COLO668 (cell line): ENCODE measurements at regions not wholly inside any gene's neighbourhood (a gene's known extent, or its start where the extent isn't known, plus 50 kb on each side); places are given as distances from the start of the nearest gene placed in this dataset.

Experiments
- DNase-seq: peaks from one replicate; lab custom pipeline; 2025; ENCODE audit not compliant: unreplicated experiment; lab: John Stamatoyannopoulos, UW

DNA sequence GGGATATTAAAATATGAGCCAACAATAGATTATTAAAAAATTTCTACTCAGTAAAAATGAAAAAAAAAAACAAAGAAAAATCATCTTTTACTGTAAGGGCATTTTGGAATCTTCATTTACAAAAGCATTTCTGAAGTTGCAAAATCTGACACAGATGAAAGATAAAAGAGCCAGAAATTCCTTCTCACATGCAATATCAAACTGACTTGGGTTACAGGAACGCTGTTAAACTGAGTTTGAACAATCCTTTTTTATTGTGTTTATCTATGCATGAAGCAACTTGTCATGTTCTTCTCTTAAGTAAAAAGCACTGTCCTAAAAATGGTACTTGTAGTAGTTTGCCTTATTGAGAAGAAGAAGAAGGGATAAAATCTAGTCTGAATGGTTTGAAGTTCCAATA is 468.5 kb upstream of the KCNMB2 start:
- no peak for DNase-seq

- DNase-seq, result no peak
These were observed 463.6 kb upstream of the KCNMB2 start for GRCh38 chr3:178072391-178073305.

- no peak for DNase-seq
These were observed 462.9 kb upstream of the KCNMB2 start for GRCh38 chr3:178073366-178073765.

- no peak for DNase-seq
These were observed 460.9 kb upstream of the KCNMB2 start for GRCh38 chr3:178075344-178075743.

GRCh38 chr3:178078953-178079352 is 457.3 kb upstream of the KCNMB2 start:
- DNase-seq, result no peak

GRCh38 chr3:178079966-178080365 is 456.3 kb upstream of the KCNMB2 start:
- no peak for DNase-seq

DNA sequence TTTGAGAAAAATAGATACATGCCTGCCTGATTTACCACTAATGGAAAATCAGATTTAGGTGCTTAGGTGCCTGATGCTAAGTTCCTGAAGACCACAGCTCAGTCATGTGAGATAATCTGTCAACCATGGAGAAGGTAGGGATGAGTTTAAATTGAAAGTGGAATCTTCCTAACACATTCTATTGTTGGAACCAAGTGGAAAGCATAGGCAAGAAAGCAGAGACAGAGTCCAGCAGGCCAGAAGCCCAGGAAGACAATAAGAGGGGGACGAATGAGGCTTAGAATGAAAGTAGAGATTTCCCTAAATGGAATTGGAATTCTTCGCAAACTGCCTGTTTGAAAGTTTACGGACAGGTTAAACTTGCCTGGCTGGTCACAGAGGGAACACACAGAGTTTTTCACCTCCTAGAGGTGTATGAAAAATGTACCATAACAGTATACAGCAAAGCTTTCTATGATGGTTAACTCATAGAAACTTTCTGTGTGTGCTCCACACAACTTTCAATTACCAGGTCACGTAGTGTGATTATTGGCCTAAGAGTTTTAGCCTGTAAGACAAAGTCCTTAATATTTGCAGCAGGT is 453.8 kb upstream of the KCNMB2 start:
- DNase-seq, result no peak

DNA sequence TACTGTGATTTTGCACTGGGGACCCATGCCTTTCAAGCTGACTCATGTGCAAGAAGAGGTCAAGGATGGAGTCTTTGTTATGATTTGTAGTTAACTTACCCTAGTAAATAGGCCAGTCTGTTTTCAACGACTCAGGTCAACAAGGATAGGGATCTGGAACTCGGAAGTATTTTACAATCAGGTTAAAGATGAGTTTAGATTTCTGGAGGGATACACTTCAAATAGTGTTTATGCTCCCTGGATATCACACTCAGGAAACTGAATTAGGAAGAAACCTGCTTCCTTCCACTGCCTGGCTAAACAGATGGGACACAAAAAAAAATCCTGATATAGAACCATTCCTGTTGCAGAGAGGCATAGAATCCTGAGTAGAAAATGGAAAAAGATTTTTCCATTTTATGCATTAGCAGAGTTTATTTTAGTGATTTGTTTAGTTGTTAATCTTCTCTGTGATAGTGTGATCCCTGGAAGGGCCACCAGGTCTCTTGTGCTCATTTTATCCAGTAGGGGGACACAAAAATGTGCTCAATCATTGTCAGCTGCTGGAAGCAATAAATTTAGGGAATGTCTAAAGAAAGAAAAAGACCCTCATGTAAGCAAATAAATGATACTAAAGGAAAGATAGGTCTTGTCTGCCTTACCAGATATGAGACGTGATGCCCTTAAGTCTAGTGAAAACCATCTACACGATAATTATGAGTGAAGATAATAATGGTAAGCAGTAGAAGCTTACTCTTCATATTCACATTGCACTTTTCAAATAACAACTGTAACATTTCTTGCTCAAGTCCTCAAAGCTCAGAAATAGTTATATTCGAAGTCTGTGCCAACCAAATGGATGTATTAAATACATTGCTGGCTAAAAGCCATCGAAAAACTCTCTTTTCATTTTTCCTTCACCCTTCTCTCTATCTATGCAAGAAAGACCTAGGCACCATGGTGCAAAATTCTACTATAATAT is 452.1 kb upstream of the KCNMB2 start:
- no peak for DNase-seq

- peak; percentile 84 for DNase-seq
These were observed 451.1 kb upstream of the KCNMB2 start for GRCh38 chr3:178084938-178085816.

DNA sequence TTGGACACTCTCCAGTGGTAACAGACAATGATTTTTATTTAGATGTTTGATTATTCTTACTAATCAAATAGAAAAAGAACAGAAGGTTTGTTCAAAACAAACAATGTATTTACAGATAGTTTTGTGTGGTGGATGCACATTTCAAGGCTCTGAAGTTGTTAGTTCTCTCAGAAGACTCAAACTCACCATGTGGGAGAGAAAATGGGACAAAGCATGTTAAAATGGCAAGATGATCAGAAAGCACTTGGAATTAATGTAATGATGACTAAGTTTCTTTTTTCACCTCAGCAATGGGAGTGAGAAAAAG is 450.5 kb upstream of the KCNMB2 start:
- DNase-seq, result no peak

DNA sequence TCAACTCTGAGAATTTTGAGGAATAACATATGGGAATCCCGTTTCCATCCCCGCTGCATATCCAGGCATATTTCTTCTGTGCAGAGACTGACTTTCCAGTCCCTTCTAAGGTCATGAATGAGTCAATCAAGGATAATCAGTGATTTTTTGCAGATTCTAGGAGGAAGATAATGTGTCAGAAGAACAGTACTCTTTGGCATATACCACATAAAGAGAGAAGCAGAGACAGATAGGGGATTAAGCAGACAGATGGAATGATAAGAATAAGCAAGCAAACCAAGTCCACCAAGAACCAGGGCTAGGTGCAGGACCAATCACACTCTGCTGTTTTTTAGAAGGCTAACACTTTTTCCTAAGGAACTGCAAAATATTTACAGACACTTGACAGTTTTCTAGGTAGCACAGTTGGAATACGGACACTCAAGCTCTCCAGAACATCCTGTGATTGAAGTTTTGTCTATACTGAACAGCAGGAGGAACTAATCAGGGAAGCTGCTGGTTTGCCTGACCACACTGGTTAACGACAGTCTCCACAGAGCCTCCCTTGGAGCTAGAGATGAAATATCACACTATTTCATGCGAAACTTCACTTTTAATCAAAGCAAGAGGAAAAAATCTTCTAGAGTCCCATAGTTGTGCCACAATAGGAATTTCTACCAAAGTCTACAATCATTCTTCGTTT is 450.0 kb upstream of the KCNMB2 start:
- no peak for DNase-seq

DNA sequence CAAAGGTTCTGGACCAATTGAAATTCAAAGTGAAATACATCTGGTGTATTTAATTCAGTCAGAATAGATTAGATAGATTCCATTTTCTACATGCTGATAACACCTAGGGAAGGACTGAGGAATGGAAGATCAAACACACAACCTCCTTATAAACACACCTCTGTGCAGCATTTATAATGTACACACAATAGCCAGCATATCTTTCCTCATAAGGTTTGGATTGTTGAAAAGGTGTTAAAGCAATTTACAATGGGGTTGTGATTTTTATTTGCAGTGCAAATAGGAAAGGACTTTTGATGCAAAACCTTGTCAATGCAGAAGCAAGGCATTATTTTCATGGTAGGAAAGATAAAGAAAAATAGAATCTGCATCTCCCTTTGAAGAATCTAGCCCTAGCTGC is 448.9 kb upstream of the KCNMB2 start:
- DNase-seq, result no peak

- DNase-seq, result peak; percentile 10
These were observed 447.3 kb upstream of the KCNMB2 start for GRCh38 chr3:178088963-178089362.

- no peak for DNase-seq
These were observed 445.3 kb upstream of the KCNMB2 start for GRCh38 chr3:178090899-178091298.

- DNase-seq, result no peak
These were observed 440.7 kb upstream of the KCNMB2 start for GRCh38 chr3:178095522-178095921.

DNA sequence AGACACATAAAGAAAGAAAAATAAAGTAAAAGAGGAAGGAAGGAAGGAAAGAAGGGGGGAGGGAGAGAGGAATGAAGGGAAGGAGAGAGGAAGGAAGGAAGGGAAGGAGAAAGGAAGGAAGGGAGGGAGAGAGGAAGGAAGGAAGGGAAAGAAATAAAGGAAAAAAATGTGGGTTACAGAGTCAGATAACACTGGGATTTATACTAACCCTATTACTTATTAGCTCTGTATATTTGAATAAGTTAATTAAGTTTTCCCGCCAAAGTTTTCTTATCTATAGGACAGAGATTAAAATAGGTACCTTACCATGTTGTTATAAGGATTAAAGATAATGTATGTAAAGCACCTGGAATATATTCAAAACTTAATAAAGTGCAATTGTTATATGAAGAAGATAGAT is 439.3 kb upstream of the KCNMB2 start:
- no peak for DNase-seq

DNA sequence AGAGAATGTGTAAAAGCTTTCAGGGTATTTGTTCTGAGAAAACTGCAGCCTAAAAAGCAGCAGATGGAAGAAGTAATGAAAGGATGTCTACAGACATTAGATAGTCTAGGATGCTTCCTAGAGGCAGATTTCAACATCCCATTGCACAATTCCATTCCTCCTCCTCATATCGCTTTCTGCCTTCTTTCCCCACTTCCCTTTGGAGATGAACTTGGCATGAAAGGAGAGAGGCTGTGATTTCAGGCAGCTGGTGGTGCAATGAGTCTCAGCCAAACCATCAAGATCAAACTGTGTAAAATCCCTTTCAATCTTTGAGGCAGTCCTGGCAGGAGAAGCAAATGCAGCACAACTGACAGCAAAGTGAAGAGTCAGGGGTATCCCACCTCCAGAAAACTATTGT is 438.7 kb upstream of the KCNMB2 start:
- DNase-seq, result no peak

DNA sequence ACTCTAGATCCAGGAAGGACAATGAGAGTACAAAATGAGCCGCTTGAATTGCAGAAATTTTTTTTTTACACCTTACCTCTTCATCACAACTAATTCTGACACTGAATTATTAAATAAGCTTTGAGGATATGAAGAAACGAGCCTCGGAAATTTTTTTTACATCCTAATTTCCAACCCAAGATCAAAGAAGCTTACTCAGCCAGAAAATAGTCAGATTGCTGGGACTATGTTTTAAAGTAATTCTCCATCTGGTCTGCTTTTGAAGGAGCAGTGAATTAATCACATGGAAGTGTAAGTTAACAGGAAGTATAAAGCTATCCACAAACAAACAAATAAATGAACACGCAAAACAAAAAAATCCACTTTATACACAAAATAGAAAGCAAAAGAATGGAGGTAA is 437.0 kb upstream of the KCNMB2 start:
- no peak for DNase-seq

DNA sequence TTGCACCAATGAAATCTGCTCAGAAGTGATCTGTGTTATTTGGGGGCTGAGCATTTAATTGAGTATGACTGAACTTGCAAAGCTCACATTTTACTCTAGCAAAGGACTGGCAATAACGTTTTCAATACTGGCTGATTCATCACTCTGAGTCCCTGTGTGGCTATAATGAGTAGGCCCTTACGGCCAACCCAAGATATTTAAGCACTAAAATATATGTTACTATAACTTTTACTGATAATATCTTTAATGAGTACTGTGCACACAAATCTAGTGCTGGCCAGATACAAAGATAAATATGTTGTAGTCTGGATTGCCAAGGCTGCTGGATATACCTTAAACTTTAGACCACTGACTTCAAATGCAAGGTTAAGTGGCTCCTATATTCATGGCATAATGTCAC is 436.4 kb upstream of the KCNMB2 start:
- DNase-seq, result no peak

DNA sequence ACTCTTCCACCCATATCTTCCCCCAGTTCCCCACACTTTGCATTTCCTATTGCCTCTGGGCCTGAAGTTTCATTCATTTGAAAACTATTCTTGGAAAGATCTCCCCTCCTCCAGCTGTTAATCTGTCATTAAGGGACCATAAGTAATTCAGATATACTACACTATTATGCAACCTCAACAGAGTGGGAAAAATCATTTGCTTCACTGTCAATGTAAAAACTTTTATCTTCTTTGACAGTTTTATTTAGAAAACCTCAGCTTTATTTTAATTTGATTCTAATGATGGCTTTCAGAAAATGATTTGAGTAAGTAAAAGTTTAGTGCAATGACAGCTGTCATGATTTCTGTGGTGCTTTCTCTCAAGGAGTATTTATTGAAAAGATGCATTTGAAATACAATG is 435.3 kb upstream of the KCNMB2 start:
- DNase-seq, result no peak
